ENCODE measurements at regions not wholly inside any gene's neighbourhood (a gene's known extent, or its start where the extent isn't known, plus 50 kb on each side); places are given as distances from the start of the nearest gene placed in this dataset.
A peak's percentile ranks its signal among the peaks of the same experiment; 100 is the strongest.

DNA sequence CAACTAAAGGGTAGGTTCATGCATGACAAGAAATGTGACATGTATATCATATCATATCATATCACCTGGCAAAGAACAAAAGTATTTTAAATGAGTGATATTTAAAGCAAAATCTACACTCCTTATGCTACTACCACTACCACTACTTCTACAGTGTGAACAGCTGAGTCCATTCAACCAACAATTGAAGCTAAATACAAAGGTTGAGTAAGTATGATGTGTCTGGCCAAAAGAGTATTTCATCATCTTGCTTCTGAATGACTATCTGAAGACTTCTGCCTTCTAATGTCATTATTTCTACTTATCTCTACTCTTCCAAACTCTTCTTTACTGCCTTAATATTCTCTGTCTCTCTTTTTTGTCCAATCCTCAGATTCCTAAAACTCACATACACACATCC is 292.6 kb upstream of the CAND1 start:
- DNase-seq: no peak

DNA sequence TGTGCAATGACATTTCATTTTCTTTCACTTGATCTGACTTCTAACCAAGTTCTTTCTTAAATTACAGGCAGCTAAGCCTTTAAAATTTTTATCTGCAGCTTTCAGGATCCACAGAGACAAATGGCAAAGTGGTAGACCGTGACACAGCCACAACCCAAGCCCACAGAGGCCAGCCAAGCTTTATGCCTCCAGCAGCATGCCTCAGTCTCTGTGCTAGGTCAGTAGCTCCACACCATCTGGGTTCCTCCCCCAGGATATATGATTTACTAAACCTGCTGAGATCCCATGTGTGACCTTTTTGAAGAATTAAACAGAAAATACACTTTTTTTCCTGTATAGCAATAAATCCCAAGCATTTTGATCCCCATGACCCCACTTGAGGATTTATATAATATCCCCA is 290.4 kb upstream of the CAND1 start:
- no peak for DNase-seq

DNA sequence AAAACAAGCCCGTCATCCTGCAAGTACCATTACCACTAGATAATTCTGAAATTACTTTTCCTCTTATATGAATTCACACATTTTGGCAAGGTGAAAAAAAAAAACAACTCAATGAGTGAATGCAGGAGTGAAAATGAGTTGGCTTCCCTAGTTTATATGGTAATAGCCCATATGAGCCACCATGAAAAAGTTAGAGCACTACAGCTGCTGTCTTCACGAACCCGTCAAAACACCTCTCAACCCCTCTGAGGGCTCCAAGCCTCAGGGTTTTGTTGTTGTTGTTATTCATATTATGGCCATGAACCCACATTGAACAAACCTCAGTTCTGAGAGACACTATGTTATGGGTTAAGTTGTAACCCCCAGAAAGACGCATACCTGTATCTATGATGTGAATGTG is 289.9 kb upstream of the CAND1 start:
- DNase-seq: no peak

DNA sequence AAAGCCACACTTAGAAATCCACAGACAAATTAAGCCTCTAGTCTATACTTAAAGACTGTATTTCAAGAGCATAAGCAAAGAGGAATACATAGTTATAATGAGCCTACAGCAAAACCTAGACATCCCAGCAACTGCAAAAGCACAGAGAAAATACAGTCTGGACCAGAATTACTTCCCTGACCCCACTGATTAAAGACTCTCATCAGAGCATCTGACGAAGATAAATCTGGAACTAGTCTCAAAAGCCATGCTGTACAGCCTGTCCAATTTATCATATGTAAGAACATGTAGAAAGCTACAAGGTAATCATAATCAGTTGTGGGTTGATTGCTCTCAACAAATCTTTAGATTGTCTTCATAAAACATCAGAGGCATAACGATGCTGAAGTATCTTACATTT is 285.1 kb upstream of the CAND1 start:
- no peak for DNase-seq

DNA sequence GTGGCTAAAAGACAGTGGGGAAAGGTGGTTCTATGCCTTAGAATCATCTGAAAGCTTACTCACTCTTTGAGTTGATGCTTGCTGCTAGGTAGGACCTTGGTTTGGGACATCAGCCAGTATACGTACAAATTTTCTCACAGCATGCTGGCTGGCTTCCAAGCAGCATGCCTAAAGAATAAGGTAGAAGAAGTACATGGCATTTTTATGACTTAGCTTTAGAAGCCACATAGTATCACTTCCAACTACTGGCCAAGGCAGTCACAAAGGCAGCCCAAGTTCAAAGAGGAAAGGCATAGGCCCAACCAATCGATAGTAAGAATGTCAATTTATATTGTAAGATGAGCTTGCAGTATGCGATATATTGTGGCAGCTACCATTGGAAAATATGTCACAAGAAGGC is 284.2 kb upstream of the CAND1 start:
- DNase-seq: no peak

DNA sequence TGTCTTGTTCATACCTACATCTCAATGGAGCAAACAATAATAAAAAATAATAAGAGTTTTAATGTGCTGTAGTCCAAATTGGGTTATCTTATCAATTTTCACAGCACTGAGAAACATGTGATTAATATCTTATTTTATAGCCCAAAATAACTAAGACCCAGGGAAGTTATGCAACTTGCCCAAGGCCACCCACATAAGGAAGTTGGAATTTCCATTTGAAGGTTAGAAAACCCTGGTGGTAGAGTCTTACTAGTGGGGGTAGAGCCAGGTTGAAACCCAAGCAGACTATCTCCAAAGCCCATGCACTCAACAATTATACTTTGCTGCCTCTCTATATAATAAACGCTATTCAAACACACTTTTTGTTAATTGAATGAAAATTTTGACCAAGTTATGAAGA is 270.0 kb upstream of the CAND1 start:
- DNase-seq: no peak

DNA sequence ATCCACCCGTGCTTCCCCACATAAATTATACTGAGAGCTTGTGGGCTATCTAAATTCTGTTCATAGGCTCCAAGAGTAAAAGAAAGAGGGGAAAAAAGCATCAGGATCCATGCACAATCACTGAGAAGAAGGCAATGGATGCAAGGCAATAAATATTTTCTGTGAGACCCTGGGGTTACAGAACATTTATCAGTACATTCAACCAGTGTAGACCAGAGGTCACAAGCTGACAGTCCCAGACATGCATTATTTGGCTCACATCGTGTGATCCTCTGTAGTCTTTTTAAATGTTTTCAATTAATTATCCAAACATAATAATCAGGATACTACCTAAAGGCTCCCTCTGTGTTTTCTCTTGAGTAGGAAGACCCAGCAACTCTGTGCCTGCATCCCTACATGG is 267.9 kb upstream of the CAND1 start:
- no peak for DNase-seq

DNA sequence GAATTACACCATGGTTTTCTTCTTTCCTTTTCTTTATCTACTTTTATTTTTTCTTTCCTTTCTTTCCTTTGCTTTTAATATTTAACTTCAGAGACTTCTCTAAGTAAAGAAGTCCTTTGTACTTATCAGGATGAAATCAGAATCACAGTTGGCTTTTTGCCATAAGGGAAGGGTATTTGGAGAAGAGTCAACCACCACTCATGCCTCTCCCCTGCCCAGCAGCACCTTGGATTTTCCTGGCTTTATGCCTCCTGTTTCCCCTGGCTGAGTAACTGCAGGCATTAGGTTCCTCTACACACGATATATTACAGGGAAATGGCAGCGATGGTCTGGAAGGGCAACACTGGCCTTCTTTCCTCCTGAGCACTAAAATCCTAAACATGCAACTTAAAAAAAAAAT is 266.4 kb upstream of the CAND1 start:
- no peak for DNase-seq

DNA sequence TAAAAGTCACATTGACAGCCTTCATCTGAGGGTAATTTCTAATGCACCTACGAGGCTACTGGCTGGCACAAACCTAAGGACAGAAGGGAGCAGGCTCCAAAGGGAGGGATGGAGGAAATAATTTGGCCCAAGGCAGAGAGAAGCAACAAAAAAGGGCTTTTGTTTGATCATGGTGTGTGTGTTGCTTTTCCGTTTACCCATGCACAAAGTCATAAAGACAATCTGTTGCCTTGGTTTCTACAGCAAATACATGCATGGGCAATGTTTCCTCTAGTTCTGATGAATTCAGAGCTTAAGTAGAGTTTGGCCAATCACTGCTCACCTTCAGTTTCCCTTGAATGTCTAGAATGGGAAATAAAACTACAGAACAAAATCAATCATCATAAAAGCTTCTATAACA is 262.5 kb upstream of the CAND1 start:
- no peak for DNase-seq

DNA sequence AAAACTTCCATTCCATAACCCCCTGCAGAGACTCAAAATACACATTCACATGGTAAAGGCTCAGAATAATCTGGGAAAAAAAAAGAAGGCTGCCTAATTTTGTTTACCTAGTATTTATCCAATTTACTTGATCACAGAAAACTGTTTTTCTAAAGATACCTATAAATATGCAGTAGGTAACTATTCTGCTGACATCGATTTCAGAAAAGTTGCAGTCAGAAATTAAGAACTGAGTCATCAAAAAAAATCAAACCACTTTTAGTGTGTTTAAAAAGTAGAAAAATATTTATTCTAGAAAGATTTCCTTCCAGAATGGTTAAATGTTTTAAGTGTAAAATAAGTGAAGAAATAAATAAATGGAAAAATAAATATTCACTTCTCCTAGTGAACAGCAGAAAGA is 254.5 kb upstream of the CAND1 start:
- no peak for DNase-seq

DNA sequence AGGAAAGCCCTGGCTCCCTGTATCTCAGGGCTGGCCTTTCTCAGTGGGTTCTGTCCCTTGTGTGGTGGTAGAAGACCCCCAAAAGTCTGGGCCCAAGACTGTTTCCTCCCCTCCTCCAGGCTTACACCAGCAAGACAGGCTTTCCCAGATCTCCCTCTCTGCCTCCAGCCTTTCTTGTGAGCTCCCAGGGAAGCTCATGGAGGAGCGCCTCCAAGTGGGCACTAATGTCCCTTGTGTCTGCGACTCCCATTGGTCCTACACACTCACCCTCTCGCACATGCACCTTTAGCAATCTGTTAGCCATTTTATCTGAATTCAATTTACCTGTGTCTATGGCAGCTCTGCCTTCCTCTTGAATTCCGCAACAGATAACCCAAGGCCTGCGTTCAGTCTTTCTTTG is 251.1 kb upstream of the CAND1 start:
- no peak for DNase-seq

DNA sequence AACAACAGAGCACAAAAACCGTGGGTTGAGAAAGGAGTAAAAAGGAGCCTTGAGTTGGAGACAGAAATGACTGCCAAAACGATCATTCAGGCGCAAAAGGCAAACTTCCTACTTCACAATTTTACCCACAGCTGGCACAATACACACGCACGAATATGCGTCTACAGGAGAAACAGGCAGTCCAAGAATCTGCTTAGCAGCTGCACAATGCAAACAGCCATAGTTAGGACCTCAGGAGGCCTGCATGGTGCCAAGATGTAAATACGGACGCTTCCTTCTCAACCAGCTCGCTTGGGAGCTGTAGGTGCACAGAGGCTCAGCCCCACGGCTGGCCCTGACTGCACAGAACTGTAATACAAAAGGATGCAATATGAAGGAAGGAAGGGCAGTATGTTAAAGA is 250.1 kb upstream of the CAND1 start:
- DNase-seq: no peak

DNA sequence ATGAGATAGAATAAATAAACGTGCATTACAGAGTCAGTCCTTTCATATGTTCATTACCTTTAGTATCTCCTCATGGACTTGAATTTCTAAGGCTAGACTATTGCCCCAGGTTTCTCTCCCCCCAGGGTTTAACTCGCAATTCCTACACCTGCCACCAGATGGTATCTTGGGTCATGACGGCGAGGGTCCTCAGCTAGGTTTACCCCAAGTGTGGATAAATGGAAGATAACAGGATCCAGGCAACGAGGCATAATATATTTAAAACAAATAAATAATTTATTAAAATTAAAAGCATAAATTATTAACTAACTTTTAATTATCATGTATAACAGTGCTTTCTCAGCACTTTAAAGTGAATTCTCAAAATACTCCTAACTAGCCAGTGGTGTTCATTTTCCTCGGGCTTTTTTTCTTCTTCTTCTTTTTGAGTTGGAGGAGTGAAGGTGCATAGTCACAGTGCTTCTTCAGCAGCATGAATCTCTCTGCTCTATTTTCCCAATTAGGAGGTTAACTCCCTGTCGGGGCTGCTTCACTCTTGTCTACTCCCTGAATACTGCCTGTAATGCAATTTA is 243.5 kb upstream of the CAND1 start:
- no peak for DNase-seq

DNA sequence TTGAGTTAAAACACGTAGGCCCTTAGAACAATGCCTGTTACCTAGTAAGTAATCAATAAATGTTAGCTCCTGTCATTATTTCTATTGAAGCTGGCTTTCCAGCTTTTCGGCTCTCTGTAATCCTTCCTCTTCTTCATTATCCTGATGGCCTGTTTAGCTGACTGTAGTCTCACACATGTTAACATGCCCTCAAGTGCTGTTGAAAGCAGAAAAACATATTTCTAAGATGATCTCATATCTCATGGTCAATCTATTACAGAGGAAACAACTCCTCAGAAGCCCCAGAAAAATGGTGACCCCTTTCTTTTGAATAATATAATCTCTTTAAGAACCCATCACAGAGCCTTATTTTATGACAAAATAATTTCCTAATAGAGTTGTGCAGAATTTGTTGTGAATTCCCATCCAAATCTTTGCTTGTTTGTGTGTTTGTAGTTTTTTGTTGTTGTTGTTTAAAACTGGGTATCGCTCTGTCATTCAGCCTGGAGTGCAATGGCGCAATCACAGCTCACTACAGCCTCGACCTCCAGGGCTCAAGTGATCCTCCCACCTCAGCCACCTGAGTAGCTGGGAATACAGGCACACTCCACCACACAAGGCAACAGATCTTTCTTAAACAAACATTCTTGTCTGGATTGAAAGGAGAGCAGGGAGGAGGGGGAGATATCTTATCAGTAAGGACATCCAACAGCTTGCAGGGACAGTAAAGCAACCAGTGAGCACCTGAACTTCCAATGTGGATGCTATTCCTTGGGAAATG is 242.5 kb upstream of the CAND1 start:
- no peak for DNase-seq

DNA sequence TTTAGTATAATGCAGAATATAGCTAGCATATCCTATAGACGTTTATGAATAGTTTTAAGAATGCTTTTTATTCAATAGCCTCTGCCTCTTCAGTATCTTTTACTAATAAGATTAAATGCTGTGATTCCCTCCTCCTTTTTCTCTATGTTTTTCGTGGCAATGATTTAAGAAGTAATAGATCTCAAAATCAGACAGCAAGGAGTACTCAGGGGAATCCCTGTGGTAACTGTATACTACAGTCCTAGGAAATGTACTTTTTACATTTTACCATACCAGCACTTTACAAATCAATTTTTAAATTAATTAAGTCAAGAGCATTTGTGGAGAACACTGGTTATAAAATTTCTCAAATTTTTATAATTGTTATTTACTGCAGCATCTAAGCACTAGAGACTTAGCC is 240.6 kb upstream of the CAND1 start:
- no peak for DNase-seq

DNA sequence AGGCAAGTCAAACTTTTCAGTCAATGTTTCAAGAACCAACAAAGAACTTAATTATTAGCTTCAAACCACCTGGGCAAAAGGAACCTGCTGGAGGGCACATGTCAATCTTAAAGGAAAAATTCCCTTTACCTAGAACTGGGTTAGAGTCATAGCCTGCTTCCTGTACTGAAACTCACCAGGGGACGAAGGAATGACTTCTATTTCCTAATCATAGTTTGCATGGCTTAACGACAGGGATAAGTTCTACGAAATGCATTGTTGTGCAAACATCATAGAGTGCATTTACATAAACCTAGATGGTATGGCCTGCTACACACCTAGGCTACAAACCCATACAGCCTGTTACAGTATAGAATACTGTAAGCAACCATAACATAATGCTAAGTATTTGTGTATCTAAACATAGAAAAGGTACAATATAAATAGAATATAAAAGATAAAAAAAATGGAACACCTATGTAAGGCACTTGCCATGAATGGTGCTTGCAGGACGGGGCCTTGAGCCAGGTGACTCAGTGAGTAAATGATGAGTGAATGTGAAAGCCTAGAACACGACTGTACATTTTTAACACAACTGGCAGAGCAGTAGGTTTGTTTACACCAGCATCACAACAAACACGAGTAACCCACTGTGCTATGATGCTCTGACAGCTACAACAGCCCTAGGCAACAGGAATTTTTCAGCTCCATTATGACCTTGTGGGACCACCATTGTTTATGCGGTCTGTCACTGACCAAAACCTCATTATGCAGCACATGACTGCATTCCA is 234.9 kb upstream of the CAND1 start:
- no peak for DNase-seq

DNA sequence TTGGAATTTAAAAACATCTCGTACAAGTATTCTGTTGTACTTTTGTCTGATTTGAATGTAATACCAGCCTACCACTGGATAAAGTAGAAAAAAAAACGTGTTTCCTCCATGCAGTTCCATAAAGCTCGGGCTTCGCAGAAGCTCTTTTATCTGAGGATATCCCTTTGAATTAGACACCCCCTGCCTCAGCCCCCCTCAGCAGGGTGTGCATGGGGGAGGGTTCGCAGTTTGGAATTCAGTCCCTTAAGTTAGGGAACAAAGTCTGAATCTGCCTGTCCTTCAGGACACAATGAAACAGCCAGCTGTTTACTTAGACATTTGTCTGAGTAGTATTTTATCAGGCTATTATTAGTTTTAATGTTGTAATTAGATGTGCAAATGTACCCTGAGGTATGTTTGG is 234.0 kb upstream of the CAND1 start:
- DNase-seq: no peak

DNA sequence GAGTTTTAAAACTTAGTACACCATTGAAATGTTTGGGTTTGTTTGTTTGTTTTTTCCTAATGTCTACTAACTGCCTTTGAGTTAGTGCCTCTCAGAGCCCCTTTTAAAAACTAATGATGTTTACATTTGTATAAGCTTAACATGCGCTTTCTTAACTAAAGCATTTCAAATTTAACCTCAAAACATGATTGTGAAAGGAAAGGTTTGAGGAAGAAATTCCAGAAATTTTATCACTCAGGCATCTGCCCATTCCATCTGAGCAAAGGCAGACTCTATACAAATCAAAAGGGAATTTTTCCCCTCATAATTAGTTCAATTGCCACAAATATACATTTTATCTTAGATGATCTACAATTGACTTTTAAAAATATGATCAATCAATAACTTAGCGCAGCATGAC is 230.7 kb upstream of the CAND1 start:
- no peak for DNase-seq

DNA sequence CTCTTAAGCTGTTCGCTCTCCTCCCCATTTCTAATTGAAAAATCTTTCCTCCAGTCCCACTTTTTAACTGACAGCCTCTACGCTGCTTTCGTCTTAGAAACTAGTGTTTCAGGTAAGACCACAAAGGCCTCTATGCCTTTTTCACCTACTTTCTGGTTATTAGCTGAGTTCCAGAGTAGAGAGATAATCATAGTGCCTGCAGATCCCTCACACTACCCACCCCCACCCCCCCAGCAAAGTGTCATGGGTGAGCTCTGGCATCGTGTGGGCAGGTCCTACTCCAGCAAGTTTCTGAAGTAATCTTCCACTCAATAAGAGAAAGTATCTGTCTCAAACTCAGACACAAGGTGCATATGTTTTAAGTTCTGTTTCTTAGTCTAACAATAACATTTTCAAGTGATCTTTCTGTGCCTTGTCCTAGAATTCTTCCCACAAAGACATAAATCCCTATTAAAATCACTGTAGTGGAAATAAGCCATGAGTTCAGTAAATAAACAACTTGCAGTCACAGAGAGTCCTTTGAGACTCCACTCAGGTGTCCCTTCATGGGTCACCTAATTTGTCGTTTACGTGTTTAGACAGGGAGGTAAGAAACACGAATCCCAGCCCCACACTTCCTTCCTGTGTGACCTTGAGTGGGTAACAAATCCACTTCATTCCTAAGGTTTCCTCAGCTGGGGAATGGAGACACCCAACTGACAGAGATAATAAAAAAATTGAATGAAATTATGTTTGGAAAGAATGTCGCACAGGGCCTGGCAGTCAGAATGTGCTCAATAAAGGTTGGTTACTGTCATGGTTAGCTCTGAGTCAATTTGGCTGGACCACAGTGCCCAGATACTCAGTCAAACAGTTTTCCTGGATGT is 228.9 kb upstream of the CAND1 start:
- DNase-seq: no peak

DNA sequence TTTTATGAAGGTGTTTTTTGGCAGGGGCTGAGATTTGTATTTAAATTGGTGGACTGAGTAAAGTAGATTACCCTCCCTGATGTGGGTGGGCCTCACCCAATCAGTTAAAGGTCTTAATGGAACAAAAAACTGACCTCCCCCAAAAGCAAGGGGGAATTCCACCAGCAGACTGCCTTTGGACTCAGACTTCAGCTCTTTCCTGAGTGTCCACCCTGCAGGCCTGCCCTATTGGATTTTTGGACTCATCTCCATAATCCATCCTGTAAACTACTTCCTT is 228.4 kb upstream of the CAND1 start:
- DNase-seq: no peak

DNA sequence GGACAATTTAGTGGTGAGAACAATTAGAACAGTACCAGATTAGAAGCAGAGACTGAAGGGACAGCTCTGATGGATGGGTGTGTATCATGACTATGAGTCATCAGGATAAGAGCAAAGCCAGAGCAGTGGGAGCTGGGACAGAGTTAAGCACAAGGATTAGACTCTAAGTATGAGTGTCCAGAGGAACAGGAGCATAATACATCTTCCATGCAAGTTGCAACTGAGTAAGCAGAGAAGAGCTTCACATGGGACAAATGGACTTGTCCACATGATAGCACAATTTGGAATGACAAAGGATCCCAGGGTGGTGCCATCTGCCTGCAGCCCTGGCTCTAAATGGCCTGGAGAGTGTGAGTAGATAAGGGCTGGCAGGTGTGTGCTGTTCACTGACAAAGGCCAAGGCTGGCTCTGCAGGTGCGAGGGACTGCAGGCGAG is 226.4 kb upstream of the CAND1 start:
- DNase-seq: peak; percentile 42

DNA sequence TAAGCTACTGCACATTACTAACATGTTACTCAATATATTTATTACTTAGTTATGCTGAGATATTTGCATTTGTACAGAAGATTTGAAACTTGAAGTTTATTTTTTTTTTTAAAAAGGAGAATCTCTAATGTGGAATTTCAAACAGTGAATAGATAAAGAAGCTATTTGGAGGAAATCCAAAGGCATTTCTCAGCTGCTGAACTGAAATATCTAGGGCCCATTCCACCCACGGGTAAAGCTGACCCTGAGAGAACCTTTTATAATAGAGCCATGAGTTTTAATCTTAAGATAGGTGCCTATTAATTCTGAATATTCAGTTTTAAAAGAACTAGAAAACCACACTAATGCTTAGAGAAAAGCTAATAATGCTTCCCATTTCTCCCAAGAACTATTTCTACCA is 225.4 kb upstream of the CAND1 start:
- DNase-seq: no peak

DNA sequence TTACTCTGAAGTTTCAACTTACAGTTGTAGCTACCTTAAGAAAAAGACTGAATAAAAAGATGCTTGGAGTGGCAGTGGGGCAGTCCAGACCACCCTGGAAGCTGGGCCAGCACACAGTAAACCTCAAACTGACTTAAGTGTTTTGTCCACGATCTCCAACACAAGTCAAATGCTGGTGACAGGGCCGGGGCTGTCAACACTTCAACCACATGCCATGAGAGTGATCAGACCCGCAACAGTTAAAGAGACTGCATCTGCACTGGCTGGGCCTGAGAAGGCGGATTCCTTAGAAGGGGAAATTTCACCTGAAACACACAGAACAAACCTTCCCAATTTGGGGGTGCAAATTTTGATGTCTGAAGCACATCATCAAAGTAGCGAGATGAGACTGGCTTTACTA is 223.5 kb upstream of the CAND1 start:
- DNase-seq: no peak

DNA sequence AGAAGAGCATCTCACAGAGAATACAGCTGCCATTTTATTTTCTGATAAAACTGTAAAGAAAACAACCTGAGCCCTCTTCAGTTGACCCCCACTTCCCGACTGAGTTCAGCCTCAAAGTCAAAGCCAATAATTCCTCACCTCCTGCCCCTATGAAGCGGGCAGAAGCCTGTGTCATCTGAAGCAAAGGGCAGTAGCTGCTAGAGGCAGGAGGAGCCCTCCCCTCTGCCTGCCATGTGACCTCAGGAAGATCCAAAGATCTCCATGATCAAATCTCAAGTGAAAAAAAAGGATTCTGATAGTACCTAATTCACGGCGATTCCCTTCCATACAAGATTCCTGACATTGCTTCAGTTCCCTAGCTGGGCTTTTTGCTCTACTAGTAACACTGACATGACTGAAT is 223.1 kb upstream of the CAND1 start:
- no peak for DNase-seq

Measured in NCI-H2081 treated with DMSO at 0.1 percent for 48 hours (cell line).